HL-60 (cell line): ENCODE measurements at regions not wholly inside any gene's neighbourhood (a gene's known extent, or its start where the extent isn't known, plus 50 kb on each side); places are given as distances from the start of the nearest gene placed in this dataset.
A peak's percentile ranks its signal among the peaks of the same experiment; 100 is the strongest.

Experiments used
- DNase-seq, 2 experiments: peaks; one replicate each; pipeline ENCODE4 v3.0.0-alpha.2; 2010 to 2020; ENCODE audit warnings: low read depth in 1 of 2, low spot score in 1 of 2
- H3K27ac ChIP-seq: fragments of 250-450 bp; sonication (Bioruptor Pico); replicated peaks from 2 replicates; pipeline ENCODE4 v1.5.1; 2020; ENCODE audit warnings: mild to moderate bottlenecking, moderate library complexity
- H3K27me3 ChIP-seq: fragments of 250-450 bp; sonication (Bioruptor Pico); 2 replicates; pipeline ENCODE4 v1.5.1; 2021; ENCODE audit warnings: mild to moderate bottlenecking, moderate library complexity; ENCODE audit not compliant: insufficient read depth, poor library complexity, severe bottlenecking
- H3K4me3 ChIP-seq: replicated peaks from 2 replicates; pipeline ENCODE4 v1.5.1; 2011; ENCODE audit warnings: mild to moderate bottlenecking, control low read depth, low read length; ENCODE audit not compliant: insufficient read depth
- CTCF ChIP-seq: IDR thresholded peaks from one replicate; pipeline ENCODE4 v1.5.1; 2011; ENCODE audit warnings: low read length, control low read depth, inconsistent platforms; ENCODE audit not compliant: insufficient read depth
- GABPA ChIP-seq: IDR thresholded peaks from 2 replicates; pipeline ENCODE4 v1.6.1; 2012; ENCODE audit warnings: low read depth
- POLR2AphosphoS5 ChIP-seq: IDR thresholded peaks from 2 replicates; pipeline ENCODE4 v1.6.1; 2012; ENCODE audit warnings: low read depth
- REST ChIP-seq: IDR thresholded peaks from 2 replicates; pipeline ENCODE4 v1.6.1; 2012; ENCODE audit warnings: low read depth; ENCODE audit not compliant: insufficient replicate concordance
- SPI1 ChIP-seq: IDR thresholded peaks from 2 replicates; pipeline ENCODE4 v1.6.1; 2012; ENCODE audit warnings: low read depth, mild to moderate bottlenecking, borderline replicate concordance

- Histone ChIP-seq H3K27me3 (no peaks in the 10 kb centered on the region), H3K27ac (no peak overlapping the region), H3K4me3 (no peak overlapping the region)
- TF ChIP-seq REST (no peak), SPI1 (no peak), CTCF (no peak), POLR2AphosphoS5 (no peak), GABPA (no peak)
- DNase-seq: no peak
These were observed 305.9 kb downstream of the NUAK1 start for GRCh38 chr12:105832806-105833205.

GRCh38 chr12:105834496-105834895 lies 304.3 kb downstream of the NUAK1 start:
- Histone ChIP-seq H3K27ac (no peak overlapping the region), H3K4me3 (no peak overlapping the region), H3K27me3 (no peaks in the 10 kb centered on the region)
- TF ChIP-seq POLR2AphosphoS5: no peak
- no peak for TF ChIP-seq GABPA
- TF ChIP-seq CTCF: no peak
- no peak for TF ChIP-seq REST
- TF ChIP-seq SPI1: no peak
- DNase-seq: no peak

GRCh38 chr12:105835580-105836241 lies 303.0 kb downstream of the NUAK1 start:
- Histone ChIP-seq H3K27ac (no peak overlapping the region), H3K27me3 (no peaks in the 10 kb centered on the region), H3K4me3 (no peak overlapping the region)
- TF ChIP-seq GABPA (no peak), SPI1 (no peak; the same call in 1 of the 2 replicates), POLR2AphosphoS5 (no peak), REST (no peak), CTCF (no peak)
- DNase-seq: peak in 1 of 2 experiments; percentile 55
